HG02840 (cell line): ENCODE measurements at regions not wholly inside any gene's neighbourhood (a gene's known extent, or its start where the extent isn't known, plus 50 kb on each side); places are given as distances from the start of the nearest gene placed in this dataset.

Source experiments
- ATAC-seq: cut with Tn5 transposase; IDR thresholded peaks from one replicate; pipeline ENCODE4 v1.9.1; 2021; ENCODE audit warnings: mild to moderate bottlenecking, moderate library complexity, moderate number of reproducible peaks; ENCODE audit not compliant: unreplicated experiment, low FRiP score

GRCh38 chr3:155029941-155030340, 50.2 kb upstream of the MME start:
- no peak for ATAC-seq

GRCh38 chr3:155026999-155027591, 53.0 kb upstream of the MME start:
- no peak for ATAC-seq

GRCh38 chr3:155024006-155024638, 56.0 kb upstream of the MME start:
- no peak for ATAC-seq

GRCh38 chr3:155022896-155023295, 57.2 kb upstream of the MME start:
- ATAC-seq = no peak

GRCh38 chr3:155019575-155019974, 60.5 kb upstream of the MME start:
- ATAC-seq = no peak

GRCh38 chr3:155018621-155019330, 61.3 kb upstream of the MME start:
- no peak for ATAC-seq

- ATAC-seq = no peak
Observed at GRCh38 chr3:155015776-155016436, 64.2 kb upstream of the MME start.

- no peak for ATAC-seq
Observed at GRCh38 chr3:155014953-155015352, 65.2 kb upstream of the MME start.

GRCh38 chr3:155013427-155013826, 66.7 kb upstream of the MME start:
- no peak for ATAC-seq

GRCh38 chr3:155012584-155012983, 67.5 kb upstream of the MME start:
- no peak for ATAC-seq

- no peak for ATAC-seq
Observed at GRCh38 chr3:155010416-155010815, 69.7 kb upstream of the MME start.

GRCh38 chr3:155009217-155009616, 70.9 kb upstream of the MME start:
- ATAC-seq = no peak

GRCh38 chr3:155007729-155008128, 72.4 kb upstream of the MME start:
- no peak for ATAC-seq

- no peak for ATAC-seq
Observed at GRCh38 chr3:155001289-155002010, 78.7 kb upstream of the MME start.

GRCh38 chr3:154992655-154993054, 87.5 kb upstream of the MME start:
- ATAC-seq = no peak

- ATAC-seq = no peak
Observed at GRCh38 chr3:154990543-154990942, 89.6 kb upstream of the MME start.

GRCh38 chr3:154987846-154988245, 92.3 kb upstream of the MME start:
- no peak for ATAC-seq

- ATAC-seq = no peak
Observed at GRCh38 chr3:154981664-154982063, 98.5 kb upstream of the MME start.

GRCh38 chr3:154981201-154981600, 98.9 kb upstream of the MME start:
- no peak for ATAC-seq

- ATAC-seq = no peak
Observed at GRCh38 chr3:154979331-154979730, 100.8 kb upstream of the MME start.

GRCh38 chr3:154977666-154978065, 102.5 kb upstream of the MME start:
- no peak for ATAC-seq
